OCI-LY7 (cell line): ENCODE measurements at regions not wholly inside any gene's neighbourhood (a gene's known extent, or its start where the extent isn't known, plus 50 kb on each side); places are given as distances from the start of the nearest gene placed in this dataset.

Experiments
- BruUV-seq: library from RNA; stranded (reverse); fragments of 400-500 nt; replicated peaks from 2 replicates; lab custom pipeline; 2021; lab: Mats Ljungman, UMichigan
- CTCF ChIA-PET: fragments of 300-600 bp; sonication (Branson Sonifier 250); formaldehyde crosslinking; loops from one replicate; lab custom pipeline; 2022; ENCODE audit warnings: antibody characterized with exemption; ENCODE audit not compliant: unreplicated experiment; lab: Charles Lee
- POLR2A ChIA-PET: fragments of 300-600 bp; sonication (Branson Sonifier 250); formaldehyde crosslinking; loops from one replicate; lab custom pipeline; 2022; ENCODE audit warnings: antibody characterized with exemption; lab: Charles Lee
- DNase-seq: peaks from one replicate; pipeline ENCODE4 v3.0.0-alpha.2; 2015; ENCODE audit warnings: low spot score
- H2AFZ ChIP-seq: fragments of 200-600 bp; sonication (generic), shearing (Covaris generic); 2 replicates; pipeline ENCODE4 v1.6.1; 2014; ENCODE audit warnings: mild to moderate bottlenecking, antibody characterized with exemption, low read length, moderate library complexity
- H3K27ac ChIP-seq: fragments of 200-600 bp; sonication (generic); 2 replicates; pipeline ENCODE4 v1.5.1; 2014; ENCODE audit warnings: mixed run types, low read depth, mild to moderate bottlenecking, moderate library complexity, low read length, inconsistent platforms; ENCODE audit not compliant: poor library complexity, severe bottlenecking
- H3K36me3 ChIP-seq: fragments of 200-600 bp; sonication (generic); 2 replicates; pipeline ENCODE4 v1.6.1; 2014; ENCODE audit warnings: mild to moderate bottlenecking, antibody characterized with exemption, low read length, moderate library complexity, mixed read lengths; ENCODE audit not compliant: insufficient read depth
- H3K4me1 ChIP-seq: fragments of 200-600 bp; sonication (generic); 2 replicates; pipeline ENCODE4 v1.5.1; 2014; ENCODE audit warnings: mild to moderate bottlenecking, low read length; ENCODE audit not compliant: insufficient read depth, poor library complexity, severe bottlenecking
- H3K4me2 ChIP-seq: fragments of 200-600 bp; sonication (generic); 2 replicates; pipeline ENCODE4 v1.6.1; 2014; ENCODE audit warnings: mild to moderate bottlenecking, low read length
- H3K4me3 ChIP-seq: fragments of 200-600 bp; sonication (generic); 2 replicates; pipeline ENCODE4 v1.5.1; 2014; ENCODE audit warnings: mild to moderate bottlenecking, low read depth, low read length; ENCODE audit not compliant: poor library complexity, severe bottlenecking
- H3K79me2 ChIP-seq: fragments of 200-600 bp; sonication (generic); 2 replicates; pipeline ENCODE4 v1.6.1; 2016; ENCODE audit warnings: low read depth, mild to moderate bottlenecking, low read length, moderate library complexity, mixed read lengths; ENCODE audit not compliant: insufficient read depth
- H3K9me2 ChIP-seq: fragments of 200-600 bp; sonication (generic); 2 replicates; pipeline ENCODE4 v1.6.1; 2016; ENCODE audit warnings: mild to moderate bottlenecking, low read length, mixed read lengths; ENCODE audit not compliant: insufficient read depth
- H3K9me3 ChIP-seq: fragments of 200-600 bp; sonication (generic); 2 replicates; pipeline ENCODE4 v1.6.1; 2014; ENCODE audit warnings: mild to moderate bottlenecking, mixed run types, low read length, mixed read lengths
- H4K20me1 ChIP-seq: fragments of 200-600 bp; sonication (generic); 2 replicates; pipeline ENCODE4 v1.6.1; 2014; ENCODE audit warnings: mild to moderate bottlenecking, antibody characterized with exemption, low read length, moderate library complexity, mixed read lengths; ENCODE audit not compliant: insufficient read depth
- EZH2phosphoT487 ChIP-seq: fragments of 200-600 bp; sonication (generic); IDR thresholded peaks from 2 replicates; pipeline ENCODE4 v1.6.1; 2018; ENCODE audit warnings: low read depth, borderline replicate concordance, mild to moderate bottlenecking, mixed run types, antibody characterized with exemption, low read length, moderate library complexity, mixed read lengths
- intact Hi-C: fragments of 100-400 bp; cut with micrococcal nuclease; formaldehyde crosslinking; loops from one replicate; pipeline ENCODE4 v1.10.0; 2022; ENCODE audit not compliant: unreplicated experiment
- TF ChIP-seq, protein P1 (sequence below): fragments of 200-600 bp; sonication (generic); conservative IDR thresholded peaks from 2 replicates; pipeline ENCODE4 v1.5.1; 2014; ENCODE audit warnings: mild to moderate bottlenecking, antibody characterized with exemption, low read length, moderate library complexity, mixed read lengths

DNA sequence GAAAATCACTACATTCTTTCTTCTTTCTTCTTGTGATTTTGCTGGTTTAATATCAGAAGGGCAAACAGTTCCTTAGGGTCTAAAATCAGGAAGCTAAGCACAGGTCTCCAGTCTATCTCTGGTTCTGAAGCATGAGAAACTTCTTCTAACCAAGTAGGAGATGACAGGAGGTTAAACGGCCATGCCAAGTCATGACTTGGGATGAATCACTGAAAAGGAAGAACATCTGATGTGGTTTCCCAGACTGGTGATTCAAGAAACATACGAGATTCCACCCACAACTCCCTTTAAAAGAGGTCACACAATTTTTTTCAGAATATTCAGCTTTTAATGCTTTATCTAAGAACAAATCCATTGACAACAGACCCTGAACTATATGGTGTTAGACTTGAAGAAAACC is 684.0 kb upstream of the PRKX start:
- Histone ChIP-seq H4K20me1 (no peaks in the 10 kb centered on the region), H3K4me2 (no peak overlapping the region), H2AFZ (no peak overlapping the region), H3K27ac (no peak overlapping the region), H3K4me3 (no peak overlapping the region), H3K9me2 (no peaks in the 10 kb centered on the region), H3K9me3 (no peaks in the 10 kb centered on the region), H3K36me3 (no peaks in the 10 kb centered on the region), H3K79me2 (no peaks in the 10 kb centered on the region), H3K4me1 (no peaks in the 10 kb centered on the region)
- TF ChIP-seq, protein P1, sequence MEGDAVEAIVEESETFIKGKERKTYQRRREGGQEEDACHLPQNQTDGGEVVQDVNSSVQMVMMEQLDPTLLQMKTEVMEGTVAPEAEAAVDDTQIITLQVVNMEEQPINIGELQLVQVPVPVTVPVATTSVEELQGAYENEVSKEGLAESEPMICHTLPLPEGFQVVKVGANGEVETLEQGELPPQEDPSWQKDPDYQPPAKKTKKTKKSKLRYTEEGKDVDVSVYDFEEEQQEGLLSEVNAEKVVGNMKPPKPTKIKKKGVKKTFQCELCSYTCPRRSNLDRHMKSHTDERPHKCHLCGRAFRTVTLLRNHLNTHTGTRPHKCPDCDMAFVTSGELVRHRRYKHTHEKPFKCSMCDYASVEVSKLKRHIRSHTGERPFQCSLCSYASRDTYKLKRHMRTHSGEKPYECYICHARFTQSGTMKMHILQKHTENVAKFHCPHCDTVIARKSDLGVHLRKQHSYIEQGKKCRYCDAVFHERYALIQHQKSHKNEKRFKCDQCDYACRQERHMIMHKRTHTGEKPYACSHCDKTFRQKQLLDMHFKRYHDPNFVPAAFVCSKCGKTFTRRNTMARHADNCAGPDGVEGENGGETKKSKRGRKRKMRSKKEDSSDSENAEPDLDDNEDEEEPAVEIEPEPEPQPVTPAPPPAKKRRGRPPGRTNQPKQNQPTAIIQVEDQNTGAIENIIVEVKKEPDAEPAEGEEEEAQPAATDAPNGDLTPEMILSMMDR = no peak
- TF ChIP-seq EZH2phosphoT487 = no peak
- no TSS peak for BruUV-seq
- intact Hi-C loops = no loop called here
- ChIA-PET CTCF (no interaction called here), POLR2A (no interaction called here)
- DNase-seq = no peak

- Histone ChIP-seq H3K4me2 (no peak overlapping the region), H3K27ac (no peak overlapping the region), H3K36me3 (no peaks in the 10 kb centered on the region), H3K4me3 (no peak overlapping the region), H3K4me1 (no peaks in the 10 kb centered on the region), H2AFZ (no peak overlapping the region), H3K9me2 (no peaks in the 10 kb centered on the region), H3K9me3 (no peaks in the 10 kb centered on the region), H3K79me2 (no peaks in the 10 kb centered on the region), H4K20me1 (no peaks in the 10 kb centered on the region)
- POLR2A ChIA-PET = interaction anchor here (0.6 kb wide), 1 partner anchor 12 kb away, joined by 4 read pairs; no protein-coding TSS in a partner anchor
- TF ChIP-seq, protein P1 = no peak
- TF ChIP-seq EZH2phosphoT487 = no peak
- intact Hi-C loops = no loop called here
- DNase-seq = no peak
- CTCF ChIA-PET = no interaction called here
- no TSS peak for BruUV-seq
Measured at GRCh38 chrX:4382273-4382672, 668.8 kb upstream of the PRKX start.

DNA sequence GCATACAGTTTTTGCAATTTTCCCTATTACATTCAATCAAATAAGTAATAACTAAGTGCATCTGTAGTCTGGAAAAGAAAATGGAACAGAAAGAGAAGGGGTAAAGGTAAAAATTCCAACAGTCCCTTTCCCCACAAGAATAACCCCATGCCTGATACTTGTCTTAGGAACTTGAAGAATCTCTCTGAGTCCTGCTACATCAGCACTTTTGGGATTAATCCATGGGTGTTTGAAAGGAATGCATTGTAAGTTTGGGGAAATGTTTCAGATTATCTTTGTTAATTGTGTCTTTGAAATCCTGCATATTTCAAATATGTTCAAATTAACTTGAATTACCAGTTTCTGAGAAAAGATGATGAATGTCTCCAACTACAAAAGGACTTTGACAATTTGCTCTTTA is 667.3 kb upstream of the PRKX start:
- no TSS peak for BruUV-seq
- ChIA-PET CTCF (no interaction called here), POLR2A (no interaction called here)
- Histone ChIP-seq H2AFZ (no peak overlapping the region), H3K9me2 (no peaks in the 10 kb centered on the region), H3K4me3 (no peak overlapping the region), H4K20me1 (no peaks in the 10 kb centered on the region), H3K9me3 (no peaks in the 10 kb centered on the region), H3K4me2 (no peak overlapping the region), H3K4me1 (no peaks in the 10 kb centered on the region), H3K36me3 (no peaks in the 10 kb centered on the region), H3K27ac (no peak overlapping the region), H3K79me2 (no peaks in the 10 kb centered on the region)
- TF ChIP-seq, protein P1 = no peak
- no peak for TF ChIP-seq EZH2phosphoT487
- DNase-seq = no peak
- intact Hi-C loops = no loop called here
